Right lobe of liver (tissue), 6 donors: ENCODE measurements at regions not wholly inside any gene's neighbourhood (a gene's known extent, or its start where the extent isn't known, plus 50 kb on each side); places are given as distances from the start of the nearest gene placed in this dataset.
A peak's percentile ranks its signal among the peaks of the same experiment; 100 is the strongest.

Experiments
- ATAC-seq, 4 donors: fragments of 200-7000 bp; cut with Tn5 transposase; one replicate each; pipeline ENCODE4 v1.9.1; 2020; ENCODE audit warnings: mild to moderate bottlenecking in 4 of 4, moderate library complexity in 4 of 4
- DNase-seq, 3 donors: peaks; one replicate each; pipeline ENCODE4 v3.0.0-alpha.2; 2020
- H3K27ac ChIP-seq, 3 donors: fragments of 200-600 bp; one replicate each; pipeline ENCODE4 v1.8.0; 2022
- H3K27me3 ChIP-seq, 2 donors: fragments of 200-600 bp; one replicate each; pipeline ENCODE4 v1.8.0; 2022
- H3K36me3 ChIP-seq, 4 donors: fragments of 200-600 bp; sonication (generic) in 1 of 4; one replicate each; pipeline versions ENCODE4 v1.5.1 to v1.8.0; 2017 to 2022; ENCODE audit warnings: control low read depth in 1 of 4
- H3K4me1 ChIP-seq, 4 donors: fragments of 200-600 bp; sonication (generic) in 1 of 4; one replicate each; pipeline versions ENCODE4 v1.5.1 to v1.8.0; 2017 to 2022; ENCODE audit warnings: control low read depth in 1 of 4
- H3K4me3 ChIP-seq, 3 donors: fragments of 200-600 bp; one replicate each; pipeline ENCODE4 v1.8.0; 2022
- H3K9me3 ChIP-seq, 4 donors: fragments of 200-600 bp; sonication (generic) in 1 of 4; one replicate each; pipeline versions ENCODE4 v1.5.1 to v1.8.0; 2017 to 2022; ENCODE audit warnings: control low read depth in 1 of 4
- POLR2A ChIP-seq: fragments of 450-650 bp; IDR thresholded peaks from one replicate; pipeline ENCODE4 v1.6.1; 2017; ENCODE audit warnings: antibody characterized with exemption, mild to moderate bottlenecking
- WGBS: methylation state at CpG from one replicate; pipeline ENCODE4 v1.1.6; 2018; ENCODE audit warnings: low coverage, low lambda C conversion rate; ENCODE audit not compliant: insufficient coverage; ENCODE audit errors: missing lambda C conversion rate; 5-methylcytosine and 5-hydroxymethylcytosine counted together
- intact Hi-C, 2 donors: fragments of 100-400 bp; cut with DNase I; formaldehyde crosslinking; loops; one replicate each; pipeline versions ENCODE4 v1.11.2 to v1.14.1; 2022
- TF ChIP-seq, protein P1 (sequence below), 4 donors: fragments of 200-600 bp in 3 of 4; fragments of 450-650 bp in 1 of 4; IDR thresholded peaks; one replicate each; pipeline versions ENCODE4 v1.5.1 to v1.8.0; 2016 to 2022; ENCODE audit warnings: antibody characterized with exemption in 4 of 4, mild to moderate bottlenecking in 2 of 4
- donor health status: DM: no; HTN: yes; CAD: no.
- donor health status: DM: no; HTN: no; CAD: no.
- donor health status: DM: no; HTN: no; CAD: no.
- donor health status: DM: no; HTN: yes; CAD: no.
- donor health status: DM: no; HTN: yes; CAD: no.

DNA sequence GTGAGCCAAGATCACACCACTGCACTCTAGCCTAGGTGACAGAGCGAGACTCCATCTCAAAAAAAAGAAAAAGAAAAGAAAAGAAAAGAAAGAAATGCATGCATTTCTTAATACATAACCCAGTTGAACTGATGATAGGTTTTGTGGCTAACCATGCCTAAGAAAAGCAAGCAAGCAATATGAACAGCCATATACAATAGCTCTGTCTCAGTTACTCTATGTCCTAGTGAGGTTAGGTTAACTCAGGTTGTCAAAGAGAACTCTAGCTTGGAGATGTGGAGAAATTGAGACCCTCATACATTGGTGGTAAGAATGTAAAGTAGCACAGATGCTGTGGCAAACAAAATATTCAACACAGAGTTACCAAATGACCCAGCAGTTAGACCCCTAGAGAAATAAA, 167.0 kb upstream of the RASGEF1B start:
- Histone ChIP-seq H3K9me3 (no peaks in the 10 kb centered on the region), H3K36me3 (no peaks in the 10 kb centered on the region), H3K27ac (no peak overlapping the region), H3K4me1 (peaks cover 0 to 13% (median 0%) of the 10 kb centered on the region in 4 donors), H3K4me3 (no peak overlapping the region), H3K27me3 (no peaks in the 10 kb centered on the region)
- TF ChIP-seq, protein P1, sequence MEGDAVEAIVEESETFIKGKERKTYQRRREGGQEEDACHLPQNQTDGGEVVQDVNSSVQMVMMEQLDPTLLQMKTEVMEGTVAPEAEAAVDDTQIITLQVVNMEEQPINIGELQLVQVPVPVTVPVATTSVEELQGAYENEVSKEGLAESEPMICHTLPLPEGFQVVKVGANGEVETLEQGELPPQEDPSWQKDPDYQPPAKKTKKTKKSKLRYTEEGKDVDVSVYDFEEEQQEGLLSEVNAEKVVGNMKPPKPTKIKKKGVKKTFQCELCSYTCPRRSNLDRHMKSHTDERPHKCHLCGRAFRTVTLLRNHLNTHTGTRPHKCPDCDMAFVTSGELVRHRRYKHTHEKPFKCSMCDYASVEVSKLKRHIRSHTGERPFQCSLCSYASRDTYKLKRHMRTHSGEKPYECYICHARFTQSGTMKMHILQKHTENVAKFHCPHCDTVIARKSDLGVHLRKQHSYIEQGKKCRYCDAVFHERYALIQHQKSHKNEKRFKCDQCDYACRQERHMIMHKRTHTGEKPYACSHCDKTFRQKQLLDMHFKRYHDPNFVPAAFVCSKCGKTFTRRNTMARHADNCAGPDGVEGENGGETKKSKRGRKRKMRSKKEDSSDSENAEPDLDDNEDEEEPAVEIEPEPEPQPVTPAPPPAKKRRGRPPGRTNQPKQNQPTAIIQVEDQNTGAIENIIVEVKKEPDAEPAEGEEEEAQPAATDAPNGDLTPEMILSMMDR (IDR thresholded peaks at IDR 0.05) = no peak
- TF ChIP-seq POLR2A = no peak
- ATAC-seq (no peak), DNase-seq (no peak)
- 100% methylated on average over 1 of the region's 1 CpG for WGBS
- intact Hi-C loops = no loop called here

DNA sequence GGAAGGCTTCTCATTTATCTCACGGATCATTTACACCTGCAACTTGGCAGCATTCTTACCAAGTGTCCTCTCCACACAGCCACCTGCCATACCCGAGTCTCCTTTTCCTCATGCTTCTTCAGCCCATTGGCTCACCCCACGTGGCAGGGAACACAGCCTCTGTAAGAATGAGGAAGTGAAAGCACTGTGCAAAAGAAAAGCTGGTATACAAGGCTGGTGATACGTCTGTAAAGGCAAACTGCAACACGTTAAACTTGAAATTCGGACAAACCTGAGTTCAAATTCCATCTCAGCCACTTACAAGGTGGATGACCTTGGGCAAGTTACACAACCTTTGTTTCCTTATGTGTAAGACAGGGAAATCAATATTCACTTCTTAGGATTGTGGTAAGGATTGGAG, 164.0 kb upstream of the RASGEF1B start:
- H3K27me3 ChIP-seq = no peaks in the 10 kb centered on the region
- H3K9me3 ChIP-seq = no peaks in the 10 kb centered on the region
- TF ChIP-seq, protein P1 (IDR thresholded peaks at IDR 0.05) = no peak
- peak; percentile 46 for TF ChIP-seq POLR2A
- intact Hi-C loops = no loop called here
- ATAC-seq = peak; percentile 71 to 89 (median 86)
- DNase-seq = peak; percentile 60 to 68 (median 63)
- 13% methylated on average over 6 of the region's 6 CpGs for WGBS
- H3K36me3 ChIP-seq = no peaks in the 10 kb centered on the region
- peak overlapping the region; percentile 2 to 59 (median 28) for H3K27ac ChIP-seq
- H3K4me3 ChIP-seq = peak overlapping the region in 1 of 3 donors; percentile 22
- H3K4me1 ChIP-seq = peaks cover 0 to 13% (median 2%) of the 10 kb centered on the region in 4 donors

DNA sequence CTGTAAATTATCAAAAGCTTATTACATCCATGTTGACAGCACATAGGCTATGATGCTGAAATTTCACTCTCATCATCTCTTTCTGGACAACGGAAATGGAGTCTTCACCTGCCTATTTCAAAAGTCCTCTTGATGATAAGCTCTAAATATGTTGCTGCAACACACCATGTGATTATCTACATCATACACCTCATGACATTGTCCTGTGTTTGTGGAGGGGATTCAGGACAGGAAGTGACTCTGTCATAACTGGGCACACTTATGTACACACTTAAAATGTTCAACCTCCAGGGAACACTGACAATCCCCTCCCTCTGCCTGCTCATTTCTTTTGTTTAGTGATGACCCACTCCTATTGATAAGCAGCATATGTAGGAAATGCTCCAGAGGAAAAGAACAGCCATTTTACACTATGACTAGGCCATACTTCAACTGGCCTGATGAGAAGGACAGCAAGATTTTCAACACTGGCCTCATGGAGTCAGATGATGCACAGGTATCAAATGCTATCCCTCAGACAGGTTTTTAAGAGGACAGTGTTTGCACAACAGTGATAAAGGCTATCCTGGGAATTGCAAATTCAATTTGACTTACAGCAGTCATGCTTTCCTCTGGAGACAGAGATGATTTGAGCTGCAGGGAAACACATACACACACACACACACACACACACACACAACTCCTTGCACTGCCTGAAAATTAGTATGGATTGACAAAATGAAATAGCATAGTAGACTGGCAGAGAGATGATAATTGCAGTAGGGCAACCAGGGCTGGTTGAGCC, 163.3 kb upstream of the RASGEF1B start:
- Histone ChIP-seq H3K36me3 (no peaks in the 10 kb centered on the region), H3K27ac (peak overlapping the region in 2 of 3 donors; percentile 28 to 59), H3K27me3 (no peaks in the 10 kb centered on the region), H3K4me1 (peaks cover 0 to 13% (median 2%) of the 10 kb centered on the region in 4 donors), H3K4me3 (no peak overlapping the region), H3K9me3 (no peaks in the 10 kb centered on the region)
- DNase-seq (no peak), ATAC-seq (peak; percentile 37 to 64 (median 62))
- intact Hi-C loops = no loop called here
- WGBS = 68% methylated on average over 1 of the region's 1 CpG
- TF ChIP-seq, protein P1 (IDR thresholded peaks at IDR 0.05) = no peak
- TF ChIP-seq POLR2A = no peak

DNA sequence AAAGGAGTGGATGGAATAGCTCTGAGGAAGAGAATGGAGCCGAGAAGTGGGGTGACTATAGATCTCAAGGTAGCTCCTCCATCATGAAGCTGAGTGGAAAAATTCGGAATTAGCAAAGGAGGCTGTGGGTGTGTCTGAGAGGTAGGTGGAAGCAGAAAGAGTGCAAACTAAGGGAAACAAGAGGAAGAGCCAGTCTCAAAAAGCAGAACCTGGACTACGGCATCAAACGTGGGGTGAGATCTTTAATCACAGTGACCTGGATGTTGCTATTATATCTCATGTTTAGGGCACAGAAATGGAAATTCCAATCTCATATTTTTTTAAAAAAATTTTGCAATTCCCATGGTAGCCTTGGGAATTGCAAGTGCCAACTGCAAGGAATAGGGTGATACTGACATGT, 162.5 kb upstream of the RASGEF1B start:
- intact Hi-C loops = no loop called here
- TF ChIP-seq, protein P1 (IDR thresholded peaks at IDR 0.05) = no peak
- TF ChIP-seq POLR2A = no peak
- no peaks in the 10 kb centered on the region for H3K36me3 ChIP-seq
- no peaks in the 10 kb centered on the region for H3K27me3 ChIP-seq
- DNase-seq (no peak), ATAC-seq (no peak)
- 70% methylated on average over 4 of the region's 4 CpGs for WGBS
- no peak overlapping the region for H3K27ac ChIP-seq
- H3K4me3 ChIP-seq = no peak overlapping the region
- H3K9me3 ChIP-seq = no peaks in the 10 kb centered on the region
- H3K4me1 ChIP-seq = peaks cover 0 to 17% (median 2%) of the 10 kb centered on the region in 4 donors
